ENCODE measurements at regions not wholly inside any gene's neighbourhood (a gene's known extent, or its start where the extent isn't known, plus 50 kb on each side); places are given as distances from the start of the nearest gene placed in this dataset.

GRCh38 chr4:181364504-181364903, 878.7 kb upstream of the TENM3 start:
- Histone ChIP-seq H3K9ac (ENCODE audit: low read length) (no peak overlapping the region), H3K4me1 (ENCODE audit: control insufficient read depth, insufficient read depth, low read depth, low read length) (no peaks in the 10 kb centered on the region), H3K4me3 (ENCODE audit: insufficient read depth in 1 of 2, low read depth in 1 of 2, low read length in 2 of 2) (no peak overlapping the region), H2BK5ac (ENCODE audit: low read depth, low read length, poor library complexity, severe bottlenecking) (no peak overlapping the region), H4K8ac (ENCODE audit: low read length) (no peak overlapping the region), H3K79me1 (replicated peaks; ENCODE audit: low read length, poor library complexity, severe bottlenecking) (no peaks in the 10 kb centered on the region), H3K27ac (ENCODE audit: low read length, poor library complexity, severe bottlenecking) (no peak overlapping the region), H4K91ac (ENCODE audit: low read length) (no peak overlapping the region), H3K4ac (ENCODE audit: low read depth in 1 of 2, low read length in 2 of 2) (no peak overlapping the region), H3K4me2 (ENCODE audit: low read length, poor library complexity, severe bottlenecking) (no peak overlapping the region), H3K23ac (ENCODE audit: low read length in 2 of 2) (no peak overlapping the region), H3K18ac (ENCODE audit: low read depth in 1 of 2, low read length in 2 of 2) (no peak overlapping the region), H2BK12ac (ENCODE audit: low read length in 2 of 2) (no peak overlapping the region), H2BK15ac (ENCODE audit: low read depth, poor library complexity, severe bottlenecking) (no peak overlapping the region), H2AFZ (ENCODE audit: low read depth, low read length) (no peak overlapping the region), H3K36me3 (ENCODE audit: control insufficient read depth in 1 of 2, insufficient read depth in 2 of 2, low read depth in 1 of 2, low read length in 2 of 2) (no peaks in the 10 kb centered on the region), H2AK5ac (ENCODE audit: low read length, severe bottlenecking) (no peak overlapping the region), H3K14ac (ENCODE audit: low read length in 2 of 2) (no peak overlapping the region), H3K9me3 (ENCODE audit: control insufficient read depth, low read length) (no peaks in the 10 kb centered on the region), H2BK120ac (ENCODE audit: low read depth, low read length) (no peak overlapping the region), H3K27me3 (ENCODE audit: control insufficient read depth in 1 of 2, insufficient read depth in 1 of 2, low read length in 2 of 2) (no peaks in the 10 kb centered on the region)
- WGBS, result 80% methylated on average over 2 of the region's 4 CpGs
- no peak for DNase-seq

- Histone ChIP-seq H3K4me1 (ENCODE audit: control insufficient read depth, insufficient read depth, low read depth, low read length) (no peaks in the 10 kb centered on the region), H4K91ac (ENCODE audit: low read length) (no peak overlapping the region), H3K9me3 (ENCODE audit: control insufficient read depth, low read length) (no peaks in the 10 kb centered on the region), H3K4me2 (ENCODE audit: low read length, poor library complexity, severe bottlenecking) (no peak overlapping the region), H3K27ac (ENCODE audit: low read length, poor library complexity, severe bottlenecking) (no peak overlapping the region), H2BK5ac (ENCODE audit: low read depth, low read length, poor library complexity, severe bottlenecking) (no peak overlapping the region), H2BK12ac (ENCODE audit: low read length in 2 of 2) (no peak overlapping the region), H3K23ac (ENCODE audit: low read length in 2 of 2) (no peak overlapping the region), H2BK15ac (ENCODE audit: low read depth, poor library complexity, severe bottlenecking) (no peak overlapping the region), H3K18ac (ENCODE audit: low read depth in 1 of 2, low read length in 2 of 2) (no peak overlapping the region), H2BK120ac (ENCODE audit: low read depth, low read length) (no peak overlapping the region), H2AFZ (ENCODE audit: low read depth, low read length) (no peak overlapping the region), H2AK5ac (ENCODE audit: low read length, severe bottlenecking) (no peak overlapping the region), H3K4me3 (ENCODE audit: insufficient read depth in 1 of 2, low read depth in 1 of 2, low read length in 2 of 2) (no peak overlapping the region), H4K8ac (ENCODE audit: low read length) (no peak overlapping the region), H3K36me3 (ENCODE audit: control insufficient read depth in 1 of 2, insufficient read depth in 2 of 2, low read depth in 1 of 2, low read length in 2 of 2) (no peaks in the 10 kb centered on the region), H3K9ac (ENCODE audit: low read length) (no peak overlapping the region), H3K79me1 (replicated peaks; ENCODE audit: low read length, poor library complexity, severe bottlenecking) (no peaks in the 10 kb centered on the region), H3K4ac (ENCODE audit: low read depth in 1 of 2, low read length in 2 of 2) (no peak overlapping the region), H3K27me3 (ENCODE audit: control insufficient read depth in 1 of 2, insufficient read depth in 1 of 2, low read length in 2 of 2) (no peaks in the 10 kb centered on the region), H3K14ac (ENCODE audit: low read length in 2 of 2) (no peak overlapping the region)
- no peak for DNase-seq
- 91% methylated on average over 18 of the region's 18 CpGs for WGBS
Measured at GRCh38 chr4:181365671-181366070, 877.5 kb upstream of the TENM3 start.

- Histone ChIP-seq H3K27ac (ENCODE audit: low read length, poor library complexity, severe bottlenecking) (no peak overlapping the region), H4K91ac (ENCODE audit: low read length) (no peak overlapping the region), H4K8ac (ENCODE audit: low read length) (no peak overlapping the region), H3K4me1 (ENCODE audit: control insufficient read depth, insufficient read depth, low read depth, low read length) (no peaks in the 10 kb centered on the region), H3K14ac (ENCODE audit: low read length in 2 of 2) (no peak overlapping the region), H2AFZ (ENCODE audit: low read depth, low read length) (no peak overlapping the region), H3K9me3 (ENCODE audit: control insufficient read depth, low read length) (no peaks in the 10 kb centered on the region), H3K23ac (ENCODE audit: low read length in 2 of 2) (no peak overlapping the region), H3K4ac (ENCODE audit: low read depth in 1 of 2, low read length in 2 of 2) (no peak overlapping the region), H3K79me1 (replicated peaks; ENCODE audit: low read length, poor library complexity, severe bottlenecking) (no peaks in the 10 kb centered on the region), H3K18ac (ENCODE audit: low read depth in 1 of 2, low read length in 2 of 2) (no peak overlapping the region), H3K4me2 (ENCODE audit: low read length, poor library complexity, severe bottlenecking) (no peak overlapping the region), H3K36me3 (ENCODE audit: control insufficient read depth in 1 of 2, insufficient read depth in 2 of 2, low read depth in 1 of 2, low read length in 2 of 2) (no peaks in the 10 kb centered on the region), H2AK5ac (ENCODE audit: low read length, severe bottlenecking) (no peak overlapping the region), H3K4me3 (ENCODE audit: insufficient read depth in 1 of 2, low read depth in 1 of 2, low read length in 2 of 2) (no peak overlapping the region), H3K27me3 (ENCODE audit: control insufficient read depth in 1 of 2, insufficient read depth in 1 of 2, low read length in 2 of 2) (no peaks in the 10 kb centered on the region), H3K9ac (ENCODE audit: low read length) (no peak overlapping the region), H2BK12ac (ENCODE audit: low read length in 2 of 2) (no peak overlapping the region), H2BK120ac (ENCODE audit: low read depth, low read length) (no peak overlapping the region), H2BK15ac (ENCODE audit: low read depth, poor library complexity, severe bottlenecking) (no peak overlapping the region), H2BK5ac (ENCODE audit: low read depth, low read length, poor library complexity, severe bottlenecking) (no peak overlapping the region)
- DNase-seq, result no peak
- 55% methylated on average over 3 of the region's 3 CpGs for WGBS
Measured at GRCh38 chr4:181372014-181372413, 871.2 kb upstream of the TENM3 start.

GRCh38 chr4:181376058-181376457, 867.1 kb upstream of the TENM3 start:
- H3K18ac ChIP-seq (ENCODE audit: low read depth in 1 of 2, low read length in 2 of 2), result no peak overlapping the region
- no peak overlapping the region for H3K4me3 ChIP-seq (ENCODE audit: insufficient read depth in 1 of 2, low read depth in 1 of 2, low read length in 2 of 2)
- H3K4me2 ChIP-seq (ENCODE audit: low read length, poor library complexity, severe bottlenecking), result no peak overlapping the region
- no peaks in the 10 kb centered on the region for H3K9me3 ChIP-seq (ENCODE audit: control insufficient read depth, low read length)
- WGBS, result 63% methylated on average over 7 of the region's 8 CpGs
- H3K9ac ChIP-seq (ENCODE audit: low read length), result no peak overlapping the region
- no peak overlapping the region for H3K23ac ChIP-seq (ENCODE audit: low read length in 2 of 2)
- H2AK5ac ChIP-seq (ENCODE audit: low read length, severe bottlenecking), result no peak overlapping the region
- DNase-seq, result no peak
- no peak overlapping the region for H4K91ac ChIP-seq (ENCODE audit: low read length)
- no peaks in the 10 kb centered on the region for H3K4me1 ChIP-seq (ENCODE audit: control insufficient read depth, insufficient read depth, low read depth, low read length)
- no peak overlapping the region for H2BK15ac ChIP-seq (ENCODE audit: low read depth, poor library complexity, severe bottlenecking)
- H2AFZ ChIP-seq (ENCODE audit: low read depth, low read length), result no peak overlapping the region
- H3K14ac ChIP-seq (ENCODE audit: low read length in 2 of 2), result no peak overlapping the region
- H2BK5ac ChIP-seq (ENCODE audit: low read depth, low read length, poor library complexity, severe bottlenecking), result no peak overlapping the region
- no peak overlapping the region for H2BK12ac ChIP-seq (ENCODE audit: low read length in 2 of 2)
- H3K27ac ChIP-seq (ENCODE audit: low read length, poor library complexity, severe bottlenecking), result no peak overlapping the region
- H3K79me1 ChIP-seq (replicated peaks; ENCODE audit: low read length, poor library complexity, severe bottlenecking), result no peaks in the 10 kb centered on the region
- no peak overlapping the region for H4K8ac ChIP-seq (ENCODE audit: low read length)
- no peaks in the 10 kb centered on the region for H3K36me3 ChIP-seq (ENCODE audit: control insufficient read depth in 1 of 2, insufficient read depth in 2 of 2, low read depth in 1 of 2, low read length in 2 of 2)
- H2BK120ac ChIP-seq (ENCODE audit: low read depth, low read length), result no peak overlapping the region
- no peaks in the 10 kb centered on the region for H3K27me3 ChIP-seq (ENCODE audit: control insufficient read depth in 1 of 2, insufficient read depth in 1 of 2, low read length in 2 of 2)
- no peak overlapping the region for H3K4ac ChIP-seq (ENCODE audit: low read depth in 1 of 2, low read length in 2 of 2)

Data from mesenchymal stem cell (in vitro differentiated cells and primary cell).